Activated CD4-positive, alpha-beta T cell treated with anti-CD3 and anti-CD28 coated beads, Interleukin-2, amount 50 U/mL, for 4 hours (primary cell): ENCODE measurements at regions not wholly inside any gene's neighbourhood (a gene's known extent, or its start where the extent isn't known, plus 50 kb on each side); places are given as distances from the start of the nearest gene placed in this dataset.
A peak's percentile ranks its signal among the peaks of the same experiment; 100 is the strongest.
"Not testable (repeated sequence)": the region's sequence is repeated elsewhere in the genome, so short reads cannot be mapped to it uniquely, and the experiment has no call there.

Experiments used
- DNase-seq, 2 experiments: peaks; one replicate each; pipeline ENCODE4 v3.0.0-alpha.2; 2020

GRCh38 chr6:15132167-15132566 is 113.7 kb upstream of the JARID2 start:
- no peak for DNase-seq

DNA sequence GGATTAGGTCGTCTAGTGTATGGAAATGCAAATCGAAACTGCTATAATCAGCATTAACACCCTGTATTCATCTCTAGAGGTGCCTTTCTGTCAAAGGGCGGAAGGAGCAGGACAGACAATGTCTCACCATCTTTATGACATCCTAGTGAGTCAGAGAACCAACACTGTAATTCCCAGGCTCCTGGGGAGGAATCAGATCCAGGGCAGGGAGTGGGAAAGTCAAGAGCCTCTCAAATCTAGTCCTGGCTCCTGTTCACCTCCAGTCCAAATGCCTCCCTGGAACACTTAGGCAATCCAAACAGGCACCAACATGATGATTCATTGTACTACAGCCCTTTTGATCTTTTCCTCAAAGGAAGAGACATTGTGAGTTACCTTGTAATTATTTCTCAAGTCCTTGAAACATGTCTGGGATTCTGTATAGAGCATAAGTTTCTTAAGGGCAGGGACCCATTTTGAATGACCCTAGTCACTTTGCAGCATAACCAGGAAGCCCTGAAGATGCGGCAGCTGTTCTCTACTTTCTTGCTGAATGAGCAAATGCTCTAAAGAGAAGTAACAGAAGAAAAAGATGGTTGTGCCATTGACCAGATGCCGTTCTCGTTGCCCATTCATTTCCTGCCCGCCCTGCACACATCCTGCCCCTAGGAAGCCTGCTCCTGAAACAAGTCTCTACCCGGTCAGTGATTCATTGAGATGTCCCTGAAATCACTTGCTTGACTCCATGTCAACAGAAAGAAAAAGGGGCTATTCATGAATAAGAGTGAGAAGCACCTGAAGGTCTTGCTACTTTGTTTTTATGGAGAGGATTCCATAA is 112.8 kb upstream of the JARID2 start:
- no peak for DNase-seq

- DNase-seq = no peak
These were observed 108.8 kb upstream of the JARID2 start for GRCh38 chr6:15137086-15137485.

DNA sequence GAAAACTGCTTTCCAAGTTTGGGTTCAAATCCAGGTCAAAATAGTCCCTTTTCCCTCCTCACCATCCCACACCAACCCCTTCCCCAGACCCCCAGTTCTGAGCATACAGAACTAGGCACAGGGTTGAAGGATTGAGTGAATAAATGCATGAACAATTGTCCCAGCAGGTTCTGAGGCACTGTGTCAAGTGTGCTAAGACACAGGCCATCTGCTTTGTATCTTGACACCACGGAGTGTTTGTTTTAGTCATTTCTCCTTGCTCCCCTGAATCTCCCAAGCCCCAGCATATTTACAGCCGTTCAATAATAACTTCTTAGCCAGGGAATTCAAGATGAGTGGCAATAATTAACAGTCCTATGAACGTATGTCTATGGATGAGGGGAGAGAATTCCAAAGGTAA is 102.8 kb upstream of the JARID2 start:
- DNase-seq = no peak

DNA sequence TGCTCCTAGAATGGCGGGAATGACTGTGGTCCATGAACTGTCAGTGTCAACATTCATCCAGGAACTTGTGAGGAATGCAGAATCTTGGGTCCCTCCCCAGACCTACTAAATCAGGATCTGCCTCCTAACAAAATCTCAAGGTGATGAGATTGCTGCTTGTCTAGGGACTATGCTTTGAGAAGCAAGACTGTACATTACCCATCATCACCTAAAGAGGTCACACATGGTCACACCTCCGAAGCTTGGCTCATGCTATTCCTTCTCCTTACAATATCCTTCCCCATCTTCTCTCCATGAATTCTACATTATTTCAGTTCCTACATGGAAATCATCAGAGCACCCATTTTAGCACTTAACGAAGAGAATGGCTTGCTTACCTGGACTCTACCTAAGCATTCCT is 102.3 kb upstream of the JARID2 start:
- no peak for DNase-seq

DNA sequence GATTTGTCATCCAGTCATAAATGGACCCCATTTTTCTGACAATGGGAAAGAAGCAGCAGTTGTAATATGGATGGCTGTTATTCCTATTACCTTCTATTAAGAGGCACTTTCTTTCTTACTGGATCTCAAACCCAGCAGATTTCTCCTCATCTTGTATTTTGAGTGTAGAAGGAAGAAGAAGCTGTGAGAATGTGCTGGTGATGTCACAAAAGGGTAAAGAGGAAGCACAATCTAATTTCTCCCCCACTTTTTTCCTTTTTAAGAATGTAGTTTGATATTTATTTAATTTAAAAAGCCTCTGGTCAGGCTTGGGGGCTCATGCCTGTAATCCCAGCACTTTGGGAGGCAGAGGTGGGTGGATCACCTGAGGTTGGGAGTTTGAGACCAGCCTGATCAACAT is 100.0 kb upstream of the JARID2 start:
- DNase-seq = no peak

GRCh38 chr6:15147827-15148226 is 98.0 kb upstream of the JARID2 start:
- no peak for DNase-seq

DNA sequence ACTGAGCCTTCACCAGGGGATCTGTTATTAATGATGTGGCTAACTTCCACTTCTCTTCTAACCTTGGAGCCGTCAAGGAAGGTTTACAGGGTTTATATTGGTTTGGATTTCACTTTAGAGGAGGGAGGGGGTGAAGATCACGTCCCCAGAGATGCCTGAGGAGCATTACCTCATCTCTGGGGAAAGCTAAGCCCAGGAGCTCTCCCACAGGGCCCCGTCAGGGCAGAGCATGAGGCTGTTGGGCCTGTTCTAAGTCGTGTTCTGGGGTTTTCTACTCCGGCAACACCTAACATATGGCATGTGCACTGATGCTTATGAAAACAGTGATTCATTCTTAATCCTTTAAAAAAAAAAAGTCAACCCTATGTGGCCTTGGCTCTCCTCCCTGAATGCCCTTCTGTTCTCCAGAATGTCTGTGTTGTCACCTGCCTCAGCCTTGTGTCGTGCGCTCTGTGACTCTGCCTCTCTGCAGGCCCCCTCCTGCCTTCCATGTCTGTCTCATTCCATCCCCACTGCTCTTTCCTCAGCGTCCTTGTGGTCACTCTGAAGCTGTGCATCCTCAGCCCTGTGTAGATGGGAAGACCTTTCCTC is 97.4 kb upstream of the JARID2 start:
- no peak for DNase-seq

DNA sequence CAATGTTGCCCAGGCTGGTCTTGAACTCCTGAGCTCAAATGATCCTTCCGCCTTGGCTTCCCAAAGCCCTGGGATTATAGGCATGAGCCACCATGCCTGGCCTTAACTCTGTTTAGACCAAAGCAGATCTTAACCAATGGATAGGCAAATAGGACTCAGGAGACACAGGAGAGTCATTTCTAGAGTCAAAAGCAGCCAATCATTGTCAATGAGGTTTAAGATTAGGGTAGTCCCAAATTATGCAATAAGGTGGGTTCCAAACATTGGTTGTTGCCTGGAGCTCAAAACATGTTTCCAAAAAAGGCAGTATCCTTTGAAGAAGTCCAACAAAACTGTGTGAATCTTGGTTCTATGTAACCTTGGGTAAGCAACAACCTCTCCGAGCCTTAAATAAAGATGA is 95.7 kb upstream of the JARID2 start:
- no peak for DNase-seq

DNA sequence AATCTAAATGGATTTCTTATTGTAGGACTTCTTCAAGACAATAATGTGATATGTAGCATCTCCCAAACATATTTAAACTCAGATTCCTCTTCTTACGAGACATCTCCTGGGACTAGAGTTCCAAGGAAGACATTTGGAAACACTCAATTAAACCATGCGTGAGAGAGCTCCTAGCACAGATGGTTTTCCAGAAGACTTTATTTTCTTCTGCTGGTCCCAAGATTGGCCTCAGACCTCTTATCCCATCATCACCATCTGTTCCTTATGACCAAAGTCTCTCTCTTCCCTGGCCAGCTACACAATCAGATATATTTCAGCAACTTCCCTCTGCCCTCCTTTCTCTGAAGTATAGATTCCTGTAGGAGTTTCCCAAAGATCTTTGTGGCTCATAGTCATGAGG is 93.2 kb upstream of the JARID2 start:
- no peak for DNase-seq

- no peak for DNase-seq
These were observed 92.7 kb upstream of the JARID2 start for GRCh38 chr6:15153191-15153590.

DNA sequence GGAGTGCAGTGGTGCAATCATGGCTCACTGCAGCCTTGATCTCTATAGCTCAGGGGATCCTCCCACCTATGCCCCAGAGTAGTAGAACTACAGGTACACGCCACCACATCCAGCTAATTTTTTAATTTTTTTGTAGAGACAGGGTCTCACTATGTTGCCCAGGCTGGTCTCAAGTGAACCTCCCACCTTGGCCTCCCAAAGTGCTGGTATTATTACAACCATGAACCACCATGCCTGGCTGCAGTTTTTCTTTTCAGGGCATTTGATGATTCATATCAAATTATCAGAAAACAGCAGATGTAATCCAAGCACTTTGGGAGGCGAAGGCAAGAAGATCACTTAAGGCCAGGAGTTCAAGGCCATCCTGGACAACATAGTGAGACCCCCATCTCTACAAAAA is 88.4 kb upstream of the JARID2 start:
- no peak for DNase-seq

GRCh38 chr6:15158821-15159619 is 86.8 kb upstream of the JARID2 start:
- DNase-seq = no peak

DNA sequence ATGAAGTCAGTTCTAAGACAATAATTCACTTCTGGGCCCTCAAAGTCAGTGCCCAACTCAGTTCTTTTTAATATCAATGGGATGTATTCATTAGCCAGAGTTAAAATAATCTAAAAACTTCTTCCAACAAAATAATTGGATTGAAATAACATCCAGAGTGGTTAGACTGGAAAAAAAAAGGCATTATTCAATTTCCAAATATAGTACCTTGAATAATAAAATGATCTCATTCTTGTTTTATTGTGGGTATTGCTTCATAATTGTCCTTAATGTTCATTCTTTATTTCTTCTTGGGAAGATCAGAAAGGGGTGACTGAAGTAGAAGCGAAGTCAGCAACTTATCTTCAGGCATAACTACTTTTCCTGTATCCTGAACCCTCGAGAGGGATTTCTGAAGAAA is 85.1 kb upstream of the JARID2 start:
- no peak for DNase-seq

DNA sequence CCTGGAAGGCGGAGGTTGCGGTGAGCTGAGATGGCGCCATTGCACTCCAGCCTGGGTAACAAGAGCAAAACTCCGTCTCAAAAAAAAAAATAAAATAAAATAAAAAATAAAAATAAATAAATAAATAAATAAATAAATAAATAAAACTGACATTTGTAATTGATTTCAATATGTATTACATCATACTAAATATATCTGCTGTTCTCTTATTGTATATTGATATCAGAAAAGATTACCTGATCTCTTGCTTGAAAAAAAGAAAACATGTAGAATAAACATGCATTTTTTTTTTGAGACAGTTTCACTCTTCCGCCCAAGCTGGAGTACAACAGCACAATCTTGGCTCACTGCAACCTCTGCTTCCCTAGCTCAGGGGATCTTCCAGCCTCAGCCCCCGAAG is 81.0 kb upstream of the JARID2 start:
- DNase-seq = not testable (repeated sequence)

DNA sequence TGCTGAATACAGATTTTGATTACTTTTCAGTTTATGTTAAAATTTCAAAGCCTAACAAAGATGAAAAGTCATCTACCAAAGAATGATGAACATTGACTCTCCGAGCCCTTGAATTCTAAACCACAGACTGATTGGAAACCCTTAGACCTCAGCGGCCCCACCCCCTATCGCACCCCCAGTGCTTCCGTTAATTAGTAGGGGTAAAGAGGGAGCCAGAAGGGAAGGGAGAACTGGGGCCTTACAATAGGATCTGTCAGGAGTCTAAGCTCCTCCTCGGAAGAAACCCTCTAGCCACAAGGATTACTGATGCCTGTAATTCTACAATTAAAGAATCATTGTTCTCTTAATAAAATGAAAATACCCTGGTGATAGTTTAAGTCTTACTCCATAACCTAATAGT is 79.7 kb upstream of the JARID2 start:
- DNase-seq = no peak

GRCh38 chr6:15170126-15170525 is 75.7 kb upstream of the JARID2 start:
- no peak for DNase-seq

GRCh38 chr6:15171026-15171425 is 74.8 kb upstream of the JARID2 start:
- no peak for DNase-seq

GRCh38 chr6:15176816-15177370 is 69.0 kb upstream of the JARID2 start:
- no peak for DNase-seq

GRCh38 chr6:15183979-15184378 is 61.9 kb upstream of the JARID2 start:
- DNase-seq = peak in 1 of 2 experiments; percentile 2

DNA sequence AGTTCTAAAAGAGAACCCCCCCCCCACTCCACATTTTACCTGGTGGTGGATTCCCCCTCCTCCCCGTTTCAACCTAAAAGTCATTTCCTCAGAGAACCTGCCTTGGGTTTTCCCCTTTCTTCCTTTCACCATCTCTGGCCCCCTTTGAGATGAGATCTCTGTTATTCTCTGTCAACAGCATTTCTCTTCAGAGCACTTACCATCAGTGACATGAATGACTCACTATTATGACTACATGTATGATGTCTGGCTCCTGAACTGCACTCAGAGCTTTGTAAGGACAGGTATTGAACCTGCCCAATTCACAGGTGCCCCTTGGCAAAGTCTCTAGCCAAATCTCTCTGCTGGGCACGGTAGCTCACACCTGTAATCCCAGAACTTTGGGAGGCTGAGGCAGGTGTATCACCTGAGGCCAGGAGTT is 61.4 kb upstream of the JARID2 start:
- peak; percentile 12 to 30 for DNase-seq

GRCh38 chr6:15185111-15185510 is 60.8 kb upstream of the JARID2 start:
- not testable (repeated sequence) for DNase-seq

DNA sequence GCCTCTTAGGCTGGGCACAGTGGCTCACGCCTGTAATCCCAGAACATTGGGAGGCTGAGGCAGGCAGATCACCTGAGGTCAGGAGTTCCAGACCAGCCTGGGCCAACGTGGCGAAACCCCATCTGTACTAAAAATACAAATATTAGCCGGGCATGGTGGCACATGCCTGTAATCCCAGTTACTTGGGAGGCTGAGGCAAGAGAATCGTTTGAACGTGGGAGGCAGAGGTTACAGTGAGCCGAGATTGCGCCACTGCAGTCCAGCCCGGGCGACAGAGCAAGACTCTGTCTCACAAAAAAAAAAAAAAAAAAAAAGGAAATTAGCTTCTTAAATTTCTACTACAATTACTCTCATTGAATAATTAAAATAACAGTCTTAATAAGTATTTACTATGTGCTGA is 52.4 kb upstream of the JARID2 start:
- DNase-seq = not testable (repeated sequence)

- no peak for DNase-seq
These were observed 51.4 kb upstream of the JARID2 start for GRCh38 chr6:15194453-15194852.
